ENCODE measurements at regions not wholly inside any gene's neighbourhood (a gene's known extent, or its start where the extent isn't known, plus 50 kb on each side); places are given as distances from the start of the nearest gene placed in this dataset.

DNA sequence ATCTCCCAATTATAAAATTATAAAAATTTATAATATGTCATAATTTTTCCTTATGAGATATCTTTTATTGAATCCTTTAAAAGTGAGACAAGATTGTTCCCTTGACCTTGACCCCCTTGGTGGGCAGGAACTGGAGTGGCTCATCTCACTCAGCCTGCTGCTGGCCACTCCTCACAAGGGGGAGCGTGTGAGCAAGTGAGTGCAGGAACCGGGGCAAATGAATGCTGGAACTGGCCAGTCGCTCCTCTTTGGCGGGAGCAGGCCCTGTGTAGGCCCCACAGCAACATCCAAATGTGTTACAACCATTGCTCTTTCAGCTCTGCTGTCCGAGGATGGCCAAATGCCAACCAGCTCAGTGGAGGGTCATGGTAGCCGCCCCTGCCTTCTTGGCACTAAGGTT, 178.8 kb downstream of the ETNK1 start:
- TF ChIP-seq CTCF (IDR thresholded peaks at IDR 0.05): no peak
- TF ChIP-seq POLR2A (IDR thresholded peaks at IDR 0.05): no peak
